GM12878 (cell line): ENCODE measurements at regions not wholly inside any gene's neighbourhood (a gene's known extent, or its start where the extent isn't known, plus 50 kb on each side); places are given as distances from the start of the nearest gene placed in this dataset.

Experiments used
- ATAC-seq: fragments of 200-7000 bp; cut with Tn5 transposase; 3 replicates; pipeline ENCODE4 v1.9.1; 2020; ENCODE audit warnings: mild to moderate bottlenecking, moderate library complexity
- BruUV-seq: library from RNA; stranded (reverse); fragments of 400-500 nt; replicated peaks from 2 replicates; lab custom pipeline; 2021; lab: Mats Ljungman, UMichigan
- CTCF ChIA-PET: fragments of 300-600 bp; sonication (Branson Sonifier 250); formaldehyde crosslinking; extraction: SDS; loops from one replicate; lab custom pipeline; 2021; ENCODE audit warnings: inconsistent platforms; lab: Yijun Ruan, JAX
- POLR2A ChIA-PET: fragments of 350-600 bp; formaldehyde crosslinking; extraction: SDS; loops from one replicate; lab custom pipeline; 2021; ENCODE audit warnings: inconsistent platforms; lab: Charles Lee
- RAD21 ChIA-PET: fragments of 300-600 bp; sonication (Branson Sonifier 250); formaldehyde crosslinking; loops from one replicate; lab custom pipeline; 2023; ENCODE audit warnings: antibody characterized with exemption; ENCODE audit not compliant: unreplicated experiment; lab: Charles Lee
- SMC1A ChIA-PET: fragments of 300-600 bp; sonication (Branson Sonifier 250); formaldehyde crosslinking; loops from one replicate; lab custom pipeline; 2023; ENCODE audit not compliant: unreplicated experiment, uncharacterized antibody; lab: Charles Lee
- DNase-seq: peaks from one replicate; pipeline ENCODE4 v3.0.0-alpha.2; 2011; ENCODE audit warnings: low read depth, low spot score
- FAIRE-seq: peaks from 3 replicates; lab custom pipeline; 2011; peaks lifted over from hg19 to GRCh38; lab: Jason Lieb, UNC
- H2AFZ ChIP-seq: 2 replicates; pipeline ENCODE4 v1.6.0; 2011; ENCODE audit warnings: low read depth, low read length, control low read depth; ENCODE audit not compliant: control insufficient read depth
- H3K27ac ChIP-seq: 2 replicates; pipeline ENCODE4 v1.5.1; 2011; ENCODE audit warnings: control low read depth; ENCODE audit not compliant: control insufficient read depth, insufficient read depth
- H3K27me3 ChIP-seq, 2 experiments: replicated peaks in 1 of 2; 2 replicates each; pipeline versions ENCODE4 v1.6.0 to v1.6.1; 2011; ENCODE audit warnings: low read length in 1 of 2; ENCODE audit not compliant: control insufficient read depth in 2 of 2, insufficient read depth in 2 of 2
- H3K36me3 ChIP-seq, 2 experiments: 2 replicates each; pipeline ENCODE4 v1.5.1; 2011; ENCODE audit warnings: low read length in 1 of 2; ENCODE audit not compliant: control insufficient read depth in 2 of 2, insufficient read depth in 2 of 2
- H3K4me1 ChIP-seq: 2 replicates; pipeline ENCODE4 v1.6.1; 2011; ENCODE audit warnings: mild to moderate bottlenecking, low read length, moderate library complexity, mixed read lengths; ENCODE audit not compliant: control insufficient read depth, insufficient read depth
- H3K4me2 ChIP-seq: 2 replicates; pipeline ENCODE4 v1.6.0; 2011; ENCODE audit warnings: control low read depth; ENCODE audit not compliant: control insufficient read depth, insufficient read depth
- H3K4me3 ChIP-seq: fragments of 200-600 bp; sonication (generic); 2 replicates; pipeline ENCODE4 v1.5.1; 2016
- H3K79me2 ChIP-seq: 2 replicates; pipeline ENCODE4 v1.6.0; 2011; ENCODE audit warnings: low read length; ENCODE audit not compliant: control insufficient read depth, insufficient read depth
- H3K9ac ChIP-seq: 2 replicates; pipeline ENCODE4 v1.8.0; 2011; ENCODE audit warnings: low read length, control low read depth, mixed read lengths; ENCODE audit not compliant: control insufficient read depth, insufficient read depth
- H3K9me3 ChIP-seq: replicated peaks from 3 replicates; pipeline ENCODE4 v1.5.1; 2011; ENCODE audit warnings: mild to moderate bottlenecking, low read length; ENCODE audit not compliant: control insufficient read depth, insufficient read depth
- H4K20me1 ChIP-seq: 2 replicates; pipeline ENCODE4 v1.6.0; 2011; ENCODE audit not compliant: control insufficient read depth, insufficient read depth
- ATF7 ChIP-seq: fragments of 450-650 bp; IDR thresholded peaks from 2 replicates; pipeline ENCODE4 v1.6.1; 2016; ENCODE audit warnings: low read depth, mild to moderate bottlenecking
- BHLHE40 ChIP-seq, 2 experiments: fragments of 450-650 bp in 1 of 2; IDR thresholded peaks; 2 replicates each; pipeline ENCODE4 v1.6.1; 2011 to 2017; ENCODE audit warnings: low read depth in 2 of 2, borderline replicate concordance in 1 of 2, improper control_type of control experiment in 1 of 2, low read length in 1 of 2, mild to moderate bottlenecking in 1 of 2
- BMI1 ChIP-seq: fragments of 450-650 bp; IDR thresholded peaks from 2 replicates; pipeline ENCODE4 v1.6.1; 2016; ENCODE audit warnings: mild to moderate bottlenecking, moderate library complexity, borderline replicate concordance
- BRCA1 ChIP-seq: IDR thresholded peaks from 2 replicates; pipeline ENCODE4 v1.6.1; 2011; ENCODE audit warnings: low read depth, low read length, improper control_type of control experiment
- EZH2 ChIP-seq: IDR thresholded peaks from 2 replicates; pipeline ENCODE4 v1.6.1; 2012; ENCODE audit warnings: low read depth, mild to moderate bottlenecking, control low read depth, inconsistent platforms, low read length, borderline replicate concordance; ENCODE audit not compliant: control insufficient read depth
- FOS ChIP-seq: IDR thresholded peaks from 3 replicates; pipeline ENCODE4 v1.6.1; 2011; ENCODE audit warnings: borderline replicate concordance; ENCODE audit not compliant: insufficient read length; ENCODE audit errors: extremely low read depth
- GABPA ChIP-seq: IDR thresholded peaks from 2 replicates; pipeline ENCODE4 v1.6.1; 2014; ENCODE audit warnings: antibody characterized with exemption, low read depth, mild to moderate bottlenecking, inconsistent platforms
- HDAC2 ChIP-seq: fragments of 200-600 bp; sonication (generic); IDR thresholded peaks from 2 replicates; pipeline ENCODE4 v1.6.1; 2017
- IKZF2 ChIP-seq, 2 experiments: fragments of 450-650 bp; IDR thresholded peaks; 2 replicates each; pipeline ENCODE4 v1.6.1; 2017; ENCODE audit warnings: mild to moderate bottlenecking in 2 of 2, moderate library complexity in 2 of 2
- JUND ChIP-seq: IDR thresholded peaks from 2 replicates; pipeline ENCODE4 v1.6.1; 2012; ENCODE audit warnings: low read depth, mild to moderate bottlenecking, low read length, improper control_type of control experiment, moderate library complexity
- MYB ChIP-seq: fragments of 150-350 bp; IDR thresholded peaks from 2 replicates; pipeline ENCODE4 v1.6.1; 2014; ENCODE audit warnings: mild to moderate bottlenecking, low read depth, low read length, borderline replicate concordance
- SMARCA5 ChIP-seq: fragments of 450-650 bp; IDR thresholded peaks from 2 replicates; pipeline ENCODE4 v1.6.1; 2017; ENCODE audit warnings: mild to moderate bottlenecking
- SP1 ChIP-seq: IDR thresholded peaks from one replicate; pipeline ENCODE4 v1.6.1; 2011; ENCODE audit warnings: low read depth, low read length
- SREBF1 ChIP-seq: IDR thresholded peaks from 2 replicates; pipeline ENCODE4 v1.6.1; 2012; ENCODE audit warnings: mild to moderate bottlenecking, low read length
- STAT1 ChIP-seq: fragments of 450-650 bp; conservative IDR thresholded peaks from 2 replicates; pipeline ENCODE4 v1.6.1; 2014; ENCODE audit warnings: antibody characterized with exemption, mild to moderate bottlenecking
- TBL1XR1 ChIP-seq: IDR thresholded peaks from 2 replicates; pipeline ENCODE4 v1.6.1; 2012; ENCODE audit warnings: low read depth, low read length, improper control_type of control experiment
- YY1 ChIP-seq: IDR thresholded peaks from 2 replicates; pipeline ENCODE4 v1.6.1; 2011; ENCODE audit warnings: low read depth, mild to moderate bottlenecking, low read length
- ZBED1 ChIP-seq: IDR thresholded peaks from 2 replicates; pipeline ENCODE4 v1.6.1; 2016; ENCODE audit warnings: borderline replicate concordance
- ZNF207 ChIP-seq: fragments of 450-650 bp; IDR thresholded peaks from 2 replicates; pipeline ENCODE4 v1.6.1; 2014; ENCODE audit warnings: antibody characterized with exemption, mild to moderate bottlenecking, borderline replicate concordance
- ZNF384 ChIP-seq: IDR thresholded peaks from 2 replicates; pipeline ENCODE4 v1.6.1; 2012; ENCODE audit warnings: low read depth, mild to moderate bottlenecking, low read length, improper control_type of control experiment, borderline replicate concordance
- ZSCAN29 ChIP-seq: fragments of 450-650 bp; IDR thresholded peaks from 2 replicates; pipeline ENCODE4 v1.6.1; 2017; ENCODE audit warnings: mild to moderate bottlenecking, moderate library complexity
- WGBS: methylation state at CpG from one replicate; pipeline ENCODE4 v1.1.6; 2016; ENCODE audit warnings: low lambda C conversion rate; ENCODE audit not compliant: insufficient replicate concordance, insufficient coverage; ENCODE audit errors: missing lambda C conversion rate; 5-methylcytosine and 5-hydroxymethylcytosine counted together
- in situ Hi-C: fragments of 300-500 bp; cut with MboI; formaldehyde crosslinking; loops from 9 replicates; pipeline ENCODE4 v1.14.3; 2018; ENCODE audit warnings: mixed read lengths
- intact Hi-C: fragments of 100-400 bp; cut with micrococcal nuclease; formaldehyde crosslinking; loops from one replicate; pipeline ENCODE4 v1.14.2; 2022; ENCODE audit not compliant: unreplicated experiment

GRCh38 chr12:24460099-24460498, 488.8 kb downstream of the BCAT1 start:
- POLR2A ChIA-PET = no interaction called here
- H3K4me2 ChIP-seq = no peak overlapping the region
- RAD21 ChIA-PET = no interaction called here
- H4K20me1 ChIP-seq = no peaks in the 10 kb centered on the region
- ATAC-seq (no peak), FAIRE-seq (no peak), DNase-seq (no peak)
- WGBS = 3% methylated on average over 2 of the region's 2 CpGs
- no TSS peak for BruUV-seq
- no peak for TF ChIP-seq SREBF1
- TF ChIP-seq FOS = no peak
- TF ChIP-seq IKZF2 (IDR thresholded peaks at IDR 0.05) = no peak
- no peak for TF ChIP-seq ZBED1
- TF ChIP-seq STAT1 = no peak
- TF ChIP-seq MYB = no peak
- no peak for TF ChIP-seq BRCA1
- no peak for TF ChIP-seq BHLHE40 (IDR thresholded peaks at IDR 0.05; ENCODE audit: borderline replicate concordance in 1 of 2, low read depth in 2 of 2, low read length in 1 of 2)
- no peaks in the 10 kb centered on the region for H3K79me2 ChIP-seq
- CTCF ChIA-PET = no interaction called here
- in situ Hi-C loops (no loop called here), intact Hi-C loops (no loop called here)
- H3K27ac ChIP-seq = no peak overlapping the region
- H3K27me3 ChIP-seq = no peaks in the 10 kb centered on the region
- H3K9me3 ChIP-seq = no peaks in the 10 kb centered on the region
- no peaks in the 10 kb centered on the region for H3K36me3 ChIP-seq
- H3K9ac ChIP-seq = no peak overlapping the region
- no peak overlapping the region for H3K4me3 ChIP-seq
- H3K4me1 ChIP-seq = no peaks in the 10 kb centered on the region
- SMC1A ChIA-PET = no interaction called here
- H2AFZ ChIP-seq = no peak overlapping the region

GRCh38 chr12:24455811-24456210, 493.1 kb downstream of the BCAT1 start:
- Histone ChIP-seq H3K36me3 (no peaks in the 10 kb centered on the region), H3K4me2 (no peak overlapping the region), H3K79me2 (no peaks in the 10 kb centered on the region), H2AFZ (no peak overlapping the region), H3K9ac (no peak overlapping the region), H4K20me1 (no peaks in the 10 kb centered on the region), H3K27me3 (no peaks in the 10 kb centered on the region), H3K27ac (no peak overlapping the region), H3K4me1 (no peaks in the 10 kb centered on the region), H3K4me3 (no peak overlapping the region), H3K9me3 (no peaks in the 10 kb centered on the region)
- intact Hi-C loops = no loop called here
- ChIA-PET CTCF (no interaction called here), SMC1A (no interaction called here), POLR2A (no interaction called here), RAD21 (no interaction called here)
- no peak for TF ChIP-seq ZNF207
- no peak for TF ChIP-seq YY1
- TF ChIP-seq BMI1 = no peak
- no peak for TF ChIP-seq TBL1XR1
- no peak for TF ChIP-seq ZNF384
- TF ChIP-seq EZH2 = no peak
- TF ChIP-seq HDAC2 = no peak
- no peak for TF ChIP-seq GABPA
- TF ChIP-seq JUND = no peak
- TF ChIP-seq SP1 = no peak
- TF ChIP-seq SMARCA5 = no peak
- TF ChIP-seq ATF7 = no peak
- no peak for TF ChIP-seq ZSCAN29
- no peak for FAIRE-seq
- no peak for ATAC-seq
- in situ Hi-C loops = no loop called here
- WGBS = 33% methylated on average over 5 of the region's 5 CpGs
- no peak for DNase-seq
- BruUV-seq = no TSS peak
